ENCODE measurements at regions not wholly inside any gene's neighbourhood (a gene's known extent, or its start where the extent isn't known, plus 50 kb on each side); places are given as distances from the start of the nearest gene placed in this dataset.
"Not testable (repeated sequence)": the region's sequence is repeated elsewhere in the genome, so short reads cannot be mapped to it uniquely, and the experiment has no call there.

DNA sequence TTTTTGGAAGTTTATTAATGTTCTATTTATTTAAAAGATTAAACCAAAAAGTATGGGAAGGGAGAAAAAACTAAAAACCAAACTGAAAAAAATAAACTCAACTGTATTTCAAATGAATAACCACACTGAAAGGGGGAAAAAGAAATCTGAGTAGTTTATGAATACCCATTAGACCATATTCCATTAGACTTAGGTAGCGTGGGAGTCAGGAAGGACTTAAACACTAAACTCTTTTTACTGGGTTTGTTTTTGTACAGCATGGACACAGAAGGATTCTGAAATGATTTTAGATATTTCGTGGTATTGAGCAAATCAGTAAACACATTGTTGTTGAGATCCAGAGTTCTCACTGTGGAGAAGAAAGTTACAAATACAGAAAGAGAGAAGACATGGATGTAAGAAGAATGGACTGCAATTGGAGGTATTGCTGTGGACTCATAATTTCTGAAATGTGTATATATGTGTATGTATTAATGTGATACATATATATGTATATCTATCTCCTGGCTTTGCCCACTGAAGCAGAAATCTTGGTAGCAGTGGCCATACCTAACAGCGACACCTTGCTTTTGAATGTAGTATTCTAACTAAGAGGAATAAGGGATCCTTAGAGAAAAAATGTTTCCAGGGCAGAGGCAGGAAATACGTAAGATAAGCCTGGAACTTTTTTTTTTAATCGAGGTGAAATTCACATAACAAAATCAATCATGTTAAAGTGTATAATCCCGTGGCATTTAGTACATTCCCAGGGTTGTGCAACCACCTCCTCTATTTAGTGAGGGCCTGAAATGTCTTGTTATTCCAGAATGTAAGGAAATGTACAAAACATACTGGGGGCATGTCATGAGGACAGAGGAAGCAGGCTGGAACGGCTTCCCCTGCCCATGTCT, 228.8 kb downstream of the SMARCA2 start:
- DNase-seq (ENCODE audit: low read depth), result peak; percentile 42

DNA sequence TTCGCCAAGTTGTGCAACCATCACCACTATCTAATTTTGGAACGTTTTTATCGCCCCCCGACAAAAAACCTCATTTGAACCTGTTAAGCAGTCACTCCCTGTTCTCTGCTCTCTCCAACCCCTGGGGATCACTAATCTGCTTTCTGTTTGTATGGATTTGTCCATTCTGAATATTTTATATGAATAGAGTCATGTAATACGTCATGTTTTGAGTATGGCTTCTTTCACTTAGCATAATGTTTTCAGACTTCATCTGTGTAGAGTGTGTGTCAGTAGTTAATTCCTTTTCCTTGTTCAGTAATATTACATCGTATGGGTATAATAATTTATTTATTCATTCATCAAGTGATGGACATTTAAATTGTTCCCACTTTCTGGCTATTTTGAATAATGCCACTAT, 232.2 kb downstream of the SMARCA2 start:
- DNase-seq (ENCODE audit: low read depth), result no peak

DNA sequence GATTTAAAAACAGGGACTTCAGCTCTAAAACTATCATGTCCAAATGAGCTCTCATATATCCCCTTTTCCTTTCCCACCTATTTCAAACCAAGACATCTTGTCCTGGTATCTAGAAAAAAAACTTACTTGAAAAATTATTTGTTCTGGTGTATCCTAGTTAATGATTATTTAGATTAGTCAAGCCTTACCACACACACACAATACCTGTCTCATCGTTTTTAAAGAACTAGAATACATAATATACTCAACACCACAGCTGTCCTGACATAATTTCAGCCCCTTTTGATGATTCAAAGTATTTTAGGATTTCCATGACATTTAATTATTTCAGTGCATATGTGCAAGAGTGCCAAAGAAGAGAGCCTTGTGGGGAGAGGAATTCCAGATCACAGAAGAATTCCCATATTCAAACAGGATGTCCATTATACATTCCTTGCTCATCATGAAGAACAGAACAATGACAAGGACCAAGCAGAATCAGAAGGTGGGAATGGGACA, 233.7 kb downstream of the SMARCA2 start:
- DNase-seq (ENCODE audit: low read depth), result no peak

DNA sequence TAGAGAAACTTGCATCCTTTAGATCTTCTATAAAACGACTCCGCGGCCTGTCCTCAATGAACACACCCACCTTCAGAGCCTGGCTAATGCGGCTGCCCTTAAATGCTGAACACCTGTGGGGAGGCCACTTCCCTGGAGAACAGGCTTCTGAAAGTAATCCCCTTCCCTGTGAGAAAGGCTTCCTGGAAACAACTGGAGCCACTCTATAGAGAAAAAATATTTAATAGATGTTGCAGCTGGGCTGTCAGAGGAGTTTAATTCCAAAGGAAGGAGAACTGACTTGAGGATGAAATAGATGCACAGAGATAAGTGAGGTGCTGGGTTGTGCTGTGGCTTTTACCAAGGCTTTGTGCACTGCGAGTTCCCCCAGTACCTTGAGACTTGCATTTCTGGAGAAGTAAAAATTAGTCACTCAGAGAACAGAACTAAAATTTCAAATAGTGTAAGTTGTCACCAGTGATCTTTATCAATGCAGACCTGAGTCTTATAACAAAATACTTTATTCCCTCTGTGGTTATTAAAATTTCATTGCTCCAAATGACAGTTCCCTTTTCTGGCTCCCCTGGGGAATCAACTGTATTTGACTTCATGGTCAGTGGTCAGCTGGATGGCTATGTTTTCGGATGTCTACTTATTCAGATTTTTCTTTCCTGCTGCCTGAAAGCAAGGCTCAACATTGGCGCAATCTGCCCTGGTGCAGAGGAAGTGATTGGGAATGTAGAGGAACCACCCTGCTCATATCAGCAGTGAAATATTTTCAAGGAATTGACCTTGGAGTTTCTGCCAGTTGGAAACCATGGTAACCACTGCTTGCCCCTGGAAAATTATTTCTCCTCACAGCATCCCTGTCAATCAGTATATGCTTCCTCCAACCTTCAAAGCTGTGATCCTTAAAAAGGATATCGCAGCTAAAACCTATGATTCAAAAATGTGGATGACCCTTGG, 238.8 kb downstream of the SMARCA2 start:
- DNase-seq (ENCODE audit: low read depth), result no peak

DNA sequence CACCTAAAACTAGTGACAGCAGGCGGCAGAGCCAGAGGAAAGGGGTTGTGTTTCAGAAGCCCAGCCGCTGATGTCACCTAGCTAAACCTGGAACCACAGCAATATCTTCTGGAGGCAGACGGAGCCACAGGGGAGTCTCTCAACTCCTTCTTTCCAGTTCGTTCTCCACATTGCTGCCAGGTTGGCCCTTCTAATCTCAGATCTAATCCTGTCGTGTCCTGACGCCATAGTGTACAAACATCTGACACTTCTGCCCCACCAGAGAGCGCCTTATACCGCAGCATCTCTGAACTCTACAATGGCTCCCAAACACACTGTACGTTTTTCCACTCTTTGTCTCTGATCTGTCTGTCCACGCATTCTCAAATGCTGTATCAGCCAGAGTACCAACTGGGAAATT, 240.0 kb downstream of the SMARCA2 start:
- DNase-seq (ENCODE audit: low read depth), result no peak

DNA sequence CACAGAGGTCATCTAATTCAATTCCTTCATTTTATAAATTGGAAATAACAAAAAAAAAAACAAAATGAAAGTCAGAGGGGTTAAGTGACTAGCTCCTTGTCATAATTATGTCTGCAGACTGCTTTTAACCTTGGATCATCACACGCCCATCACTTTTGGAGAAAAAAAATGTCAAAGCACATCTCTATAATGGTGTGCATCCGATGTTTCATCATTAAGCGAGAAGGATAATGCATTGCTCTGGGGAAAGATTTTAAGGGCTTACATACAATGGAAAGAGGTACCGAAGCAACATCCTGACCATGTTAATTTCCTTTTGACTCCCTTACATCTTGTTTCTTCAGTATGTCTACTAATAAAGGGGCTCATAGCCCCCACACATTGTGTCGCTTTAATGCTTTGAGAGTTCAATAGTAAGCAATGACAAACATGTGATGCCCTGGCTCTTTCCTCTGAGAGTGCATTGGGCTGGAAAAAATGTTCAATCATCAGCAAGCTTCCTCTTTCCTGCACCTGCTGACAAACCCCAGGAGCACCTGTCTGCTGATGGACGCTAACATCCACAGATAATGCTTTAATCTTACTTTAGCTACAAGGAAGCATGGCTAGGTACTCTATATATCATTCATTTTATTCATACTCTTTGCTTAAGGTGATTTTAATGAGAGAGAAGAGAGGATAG, 242.2 kb downstream of the SMARCA2 start:
- DNase-seq (ENCODE audit: low read depth), result no peak

DNA sequence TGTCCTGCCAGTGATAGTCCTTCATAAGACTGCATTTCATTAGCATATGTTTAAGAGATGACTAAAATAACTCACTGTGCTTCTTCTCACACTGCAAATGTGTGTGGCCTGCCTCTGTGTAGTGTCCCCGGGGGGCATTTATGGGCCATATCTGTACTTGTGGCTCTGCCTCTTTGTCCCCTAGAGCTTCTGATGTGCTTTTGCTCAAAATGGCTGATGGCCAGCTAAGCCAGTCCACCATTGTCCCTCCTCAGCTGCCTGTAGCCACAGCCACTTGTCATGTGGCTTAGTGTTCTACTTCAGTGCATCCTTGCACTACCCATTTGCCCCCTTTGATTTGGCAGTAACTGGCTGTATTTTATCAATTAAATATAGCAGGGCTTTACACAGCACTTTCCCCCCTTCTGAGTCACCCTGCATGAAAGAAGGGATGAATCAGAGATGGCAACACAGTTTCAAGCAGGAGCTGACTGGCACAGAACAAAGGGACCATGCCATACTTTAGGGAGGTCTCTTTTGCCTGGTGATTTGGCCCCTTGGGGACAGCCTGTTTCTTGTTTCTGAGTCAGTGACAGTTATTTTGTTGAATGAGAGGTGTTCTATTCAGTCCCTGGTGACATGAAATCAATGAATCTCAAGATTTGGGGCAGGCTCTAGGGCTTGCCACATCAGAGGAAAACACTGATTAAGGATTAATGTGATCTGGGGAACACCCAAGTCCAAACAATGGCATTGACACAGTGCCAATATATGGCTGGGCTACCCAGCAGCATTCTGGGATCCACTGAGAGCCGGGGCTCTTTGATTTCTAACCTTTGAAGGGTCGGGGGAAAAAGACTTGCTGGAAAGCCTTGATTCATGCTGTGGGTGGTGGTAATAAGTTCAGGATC, 245.5 kb downstream of the SMARCA2 start:
- DNase-seq (ENCODE audit: low read depth), result peak; percentile 55

DNA sequence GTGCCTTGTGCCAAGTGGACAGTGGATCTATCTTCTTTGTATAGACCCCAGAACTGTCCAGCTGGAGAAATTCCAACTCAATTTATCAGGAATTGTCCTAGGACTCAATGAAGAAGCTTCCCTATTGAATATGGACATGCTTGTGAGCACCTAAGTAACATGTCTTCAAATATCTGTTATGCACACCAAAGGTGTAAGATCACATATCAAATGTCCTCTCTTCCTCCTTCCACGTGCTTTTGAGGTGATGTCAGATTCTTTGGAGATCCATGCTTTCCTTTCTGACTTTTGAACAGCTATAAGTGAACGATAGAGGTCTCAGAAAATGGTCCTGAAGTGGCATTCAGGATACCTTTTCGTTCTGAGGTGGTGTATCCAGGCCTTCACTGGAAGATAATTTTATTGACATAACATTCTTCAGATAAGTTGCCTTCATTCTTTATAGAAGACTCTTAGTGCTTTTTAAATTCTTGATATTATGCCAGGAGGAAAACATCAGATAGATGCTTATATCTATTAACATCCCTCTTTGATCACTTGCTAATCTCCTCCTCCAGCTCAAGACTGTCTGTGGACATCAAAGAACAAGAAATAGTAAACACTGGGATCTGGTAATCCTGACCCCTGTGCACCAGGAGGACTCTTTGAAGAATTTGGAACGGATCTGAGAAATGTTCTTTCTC, 246.4 kb downstream of the SMARCA2 start:
- no peak for DNase-seq (ENCODE audit: low read depth)

DNA sequence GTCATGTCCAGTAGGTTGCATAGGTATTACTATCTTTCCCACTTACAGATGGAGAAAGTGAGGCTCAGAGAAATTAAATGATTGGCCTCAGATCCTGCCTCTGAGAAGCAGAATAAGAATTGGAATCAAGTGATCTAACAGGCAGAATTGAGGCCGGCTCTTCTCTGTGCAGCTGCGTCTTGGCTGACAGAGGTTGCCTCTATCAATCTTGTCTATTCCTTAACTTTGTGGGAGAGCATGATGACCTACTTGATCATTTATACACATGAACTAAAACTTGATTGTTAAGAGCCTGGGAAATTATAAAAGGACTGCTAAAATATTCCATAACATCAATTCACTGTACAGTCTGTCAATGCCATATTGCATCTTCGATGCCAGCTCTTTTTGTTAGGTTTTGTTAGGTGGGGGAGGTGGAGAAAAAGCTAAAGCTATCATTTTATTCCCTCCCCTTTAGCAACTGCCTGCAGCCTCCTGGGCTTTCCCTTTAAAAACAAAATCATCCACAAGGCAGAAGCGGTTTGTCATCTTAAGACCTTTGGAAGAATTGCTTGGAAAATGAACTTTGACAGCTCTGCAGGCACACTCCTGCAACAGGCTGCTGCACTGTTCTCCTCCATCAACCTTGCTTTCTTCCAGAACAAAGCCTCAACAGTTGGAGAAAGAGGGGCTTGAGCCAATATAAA, 247.4 kb downstream of the SMARCA2 start:
- no peak for DNase-seq (ENCODE audit: low read depth)

DNA sequence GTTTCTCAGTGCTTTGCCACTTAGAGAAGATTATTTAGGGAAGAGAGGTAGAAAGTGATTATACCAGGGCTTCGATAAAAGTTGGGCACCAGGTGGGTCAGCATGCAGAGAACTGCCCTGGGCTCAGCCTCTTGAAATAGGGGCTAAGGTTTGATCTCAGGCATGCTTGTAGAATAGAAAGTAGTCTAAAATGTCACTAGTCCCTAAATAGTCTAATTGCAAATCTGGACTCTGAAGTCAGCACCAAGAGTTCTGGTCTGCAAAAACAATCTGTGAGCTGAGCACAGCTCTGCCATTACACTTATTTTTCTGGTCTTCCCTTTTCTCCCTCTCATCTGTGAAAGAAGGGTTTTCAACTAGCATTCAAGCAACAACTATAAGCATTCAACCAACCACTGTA, 248.0 kb downstream of the SMARCA2 start:
- DNase-seq (ENCODE audit: low read depth), result no peak

DNA sequence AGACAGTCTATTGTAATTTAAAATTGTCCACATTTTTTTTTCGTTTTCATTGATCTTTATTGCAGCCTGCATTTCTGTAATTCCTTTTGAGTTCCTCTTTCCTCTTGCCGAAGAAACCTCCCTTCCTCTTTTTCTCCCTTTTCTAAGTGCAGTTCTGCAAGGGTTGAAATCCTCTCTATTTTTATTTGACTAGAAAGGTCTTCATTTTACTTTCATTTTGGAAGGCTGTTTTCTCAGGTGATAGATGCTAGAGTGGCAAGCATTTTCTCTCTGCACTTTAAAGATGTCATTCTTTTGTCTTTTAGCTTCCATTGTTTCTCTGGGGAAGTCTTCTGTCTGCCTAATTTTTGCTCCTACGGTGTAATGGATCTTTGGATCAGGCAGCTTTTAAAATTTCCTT, 248.5 kb downstream of the SMARCA2 start:
- DNase-seq (ENCODE audit: low read depth), result no peak

DNA sequence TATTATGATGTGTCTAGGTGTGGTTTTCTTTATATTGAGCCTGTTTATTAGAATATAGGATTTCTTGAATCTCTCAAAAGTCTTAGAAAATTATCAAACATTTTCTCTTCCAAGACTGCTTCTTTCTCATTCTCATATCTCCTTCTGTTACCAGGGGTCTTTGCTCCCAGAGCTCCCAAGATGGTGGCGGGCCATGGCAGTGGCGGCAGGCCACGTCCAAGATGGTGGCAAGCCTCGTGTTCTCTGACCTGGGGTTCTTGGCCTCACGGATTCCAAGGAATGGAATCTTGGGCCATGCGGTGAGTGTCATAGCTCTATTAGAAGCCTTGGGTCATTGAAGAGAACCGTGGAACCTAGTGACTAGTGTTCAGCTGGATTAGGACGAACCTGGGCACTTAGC, 248.9 kb downstream of the SMARCA2 start:
- no peak for DNase-seq (ENCODE audit: low read depth)

DNA sequence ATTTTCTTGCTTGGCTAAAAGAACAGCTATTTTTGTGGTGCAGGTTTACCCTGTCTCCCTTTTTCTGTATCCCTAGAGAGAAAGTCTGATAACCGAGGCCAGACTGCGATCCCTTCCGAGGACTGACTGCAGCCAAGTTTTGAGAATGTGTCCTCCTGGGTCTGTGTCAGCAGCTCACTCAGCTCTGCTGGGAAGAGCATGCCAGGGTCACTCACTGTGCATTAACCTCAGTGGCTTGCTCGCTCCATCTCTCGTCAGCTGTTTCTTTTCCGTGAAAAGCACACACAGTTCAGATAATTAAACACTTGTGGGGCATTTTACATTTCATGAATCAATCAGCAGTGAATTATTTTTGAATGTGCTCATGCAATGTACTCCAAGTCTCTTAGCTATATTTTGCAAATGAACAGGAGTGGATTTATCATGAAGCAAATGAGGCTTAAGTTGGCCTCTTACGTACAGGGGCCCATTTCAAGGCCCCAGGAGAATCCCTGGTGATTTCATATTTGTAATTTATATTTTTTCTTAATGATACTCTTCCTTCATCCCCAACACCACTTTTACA, 252.1 kb downstream of the SMARCA2 start:
- no peak for DNase-seq (ENCODE audit: low read depth)

DNA sequence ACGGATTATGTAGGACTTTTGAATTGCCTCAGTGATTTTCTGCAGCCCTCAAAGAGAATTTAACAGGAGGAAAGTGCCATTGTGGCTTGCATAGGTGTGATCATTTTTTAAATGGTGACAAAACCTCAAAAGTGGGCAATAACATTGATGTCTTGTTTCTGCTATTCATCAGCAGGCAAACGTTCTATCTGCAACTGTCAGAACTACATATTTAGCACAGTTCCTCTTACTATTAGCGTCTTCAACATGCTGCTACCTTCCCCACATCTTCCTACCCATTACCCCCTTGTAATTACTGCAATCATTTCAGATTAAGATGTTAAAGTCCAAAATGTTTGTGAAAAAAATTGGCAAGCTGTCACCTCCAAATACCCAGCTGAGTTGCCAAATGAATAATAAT, 254.6 kb downstream of the SMARCA2 start:
- no peak for DNase-seq (ENCODE audit: low read depth)

DNA sequence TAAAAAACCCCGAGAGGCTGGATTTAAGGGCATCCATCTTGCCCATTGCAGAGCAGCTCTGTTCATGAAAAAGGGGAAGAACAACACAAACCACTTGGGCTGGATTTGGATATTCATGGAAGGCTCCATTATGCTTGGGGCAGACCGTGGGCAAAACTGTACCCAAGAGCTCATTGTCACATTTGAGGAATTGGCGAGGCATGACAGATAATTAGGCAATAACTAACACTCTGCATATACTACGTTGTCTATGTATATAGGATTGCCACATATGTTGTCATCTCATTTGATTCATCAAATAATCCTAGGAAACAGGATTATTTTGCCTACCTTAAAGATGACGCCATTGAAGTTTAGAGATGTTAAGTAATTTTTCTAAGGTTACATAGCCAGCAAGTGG, 255.4 kb downstream of the SMARCA2 start:
- DNase-seq (ENCODE audit: low read depth), result no peak

DNA sequence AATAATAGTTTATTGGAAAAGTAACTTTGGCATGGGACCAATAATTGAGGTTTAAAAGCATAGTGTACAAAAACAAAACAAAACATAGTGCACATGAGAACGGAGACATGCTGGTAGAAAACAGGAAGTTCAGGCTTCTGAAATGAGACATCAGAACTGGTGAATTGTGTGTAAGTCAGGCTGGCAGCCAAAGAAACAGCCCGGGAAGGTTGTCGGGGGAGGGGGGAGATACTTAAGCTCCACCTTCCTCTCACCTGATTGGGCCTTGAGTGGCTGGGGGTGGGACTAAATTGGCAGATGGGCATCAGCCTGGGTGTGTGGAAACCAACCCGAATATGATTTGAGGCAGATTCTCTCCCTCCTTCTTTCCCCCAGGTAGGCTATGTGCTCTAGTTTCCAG, 256.3 kb downstream of the SMARCA2 start:
- peak; percentile 64 for DNase-seq (ENCODE audit: low read depth)

DNA sequence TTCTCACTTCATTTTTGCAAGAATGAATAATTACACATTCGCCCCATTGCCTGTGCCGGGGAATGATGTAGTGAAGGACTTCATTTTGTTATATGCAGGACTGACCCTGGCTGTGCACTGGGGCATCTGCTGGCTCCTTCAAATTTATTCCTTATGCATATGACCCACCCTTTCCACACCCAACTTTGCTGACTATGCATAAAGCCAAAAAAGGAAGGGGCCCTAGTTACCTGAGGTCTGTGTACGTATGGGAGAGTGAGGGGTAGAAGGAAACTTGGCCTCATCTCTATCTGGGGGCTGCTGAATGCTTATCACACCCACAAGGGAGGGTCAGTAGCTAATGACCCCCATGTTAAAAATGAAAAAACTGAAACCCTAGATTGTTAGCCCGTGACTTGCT, 259.6 kb downstream of the SMARCA2 start:
- DNase-seq (ENCODE audit: low read depth), result no peak

DNA sequence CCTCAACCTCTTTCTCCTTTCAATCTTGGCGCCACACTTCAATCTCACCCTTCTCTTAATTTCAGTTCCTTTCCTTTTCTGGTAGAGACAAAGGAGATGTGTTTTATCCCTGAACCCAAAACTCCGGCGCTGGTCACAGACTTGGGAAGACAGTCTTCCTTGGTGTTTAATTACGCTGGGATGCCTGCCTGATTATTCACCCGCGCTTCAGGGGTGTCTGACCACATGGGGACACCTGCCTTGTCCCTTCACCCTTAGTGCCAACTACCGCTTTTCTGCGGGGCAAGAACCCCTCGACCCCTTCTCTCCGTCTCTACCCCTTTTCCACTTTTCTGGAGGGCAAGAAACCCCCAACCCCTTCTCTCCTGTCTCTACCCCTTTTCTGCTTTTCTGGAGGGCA, 261.1 kb downstream of the SMARCA2 start:
- DNase-seq (ENCODE audit: low read depth), result no peak

DNA sequence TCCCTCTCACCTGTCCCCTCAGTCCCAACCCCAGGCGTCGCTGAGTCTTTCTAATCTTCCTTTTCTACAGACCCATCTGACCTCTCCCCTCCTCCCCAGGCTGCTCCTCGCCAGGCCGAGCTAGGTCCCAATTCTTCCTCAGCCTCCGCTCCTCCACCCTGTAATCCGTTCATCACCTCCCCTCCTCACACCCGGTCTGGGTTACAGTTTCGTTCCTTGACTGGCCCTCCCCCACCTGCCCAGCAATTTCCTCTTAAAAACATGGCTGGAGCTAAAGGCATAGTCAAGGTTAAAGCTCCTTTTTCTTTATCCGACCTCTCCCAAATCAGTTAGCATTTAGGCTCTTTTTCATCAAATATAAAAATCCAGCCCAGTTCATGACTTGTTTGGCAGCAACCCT, 262.0 kb downstream of the SMARCA2 start:
- DNase-seq (ENCODE audit: low read depth), result not testable (repeated sequence)

DNA sequence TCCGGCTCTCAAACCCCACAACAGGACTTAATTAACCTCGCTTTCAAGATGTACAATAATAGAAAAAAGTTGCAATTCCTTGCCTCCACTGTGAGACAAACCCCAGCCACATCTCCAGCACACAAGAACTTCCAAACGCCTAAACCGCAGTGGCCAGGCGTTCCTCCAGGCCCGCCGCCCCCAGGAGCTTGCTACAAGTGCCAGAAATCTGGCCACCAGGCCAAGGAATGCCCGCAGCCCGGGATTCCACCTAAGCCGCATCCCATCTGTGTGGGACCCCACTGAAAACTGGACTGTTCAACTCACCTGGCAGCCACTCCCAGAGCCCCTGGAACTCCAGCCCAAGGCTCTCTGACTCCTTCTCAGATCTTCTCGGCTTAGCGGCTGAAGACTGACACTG, 262.5 kb downstream of the SMARCA2 start:
- DNase-seq (ENCODE audit: low read depth), result not testable (repeated sequence)
